ENCODE measurements at regions not wholly inside any gene's neighbourhood (a gene's known extent, or its start where the extent isn't known, plus 50 kb on each side); places are given as distances from the start of the nearest gene placed in this dataset.

- DNase-seq, result no peak
Measured at GRCh38 chr5:124253203-124253810, 493.1 kb downstream of the ZNF608 start.

GRCh38 chr5:124252747-124253146 lies 493.7 kb downstream of the ZNF608 start:
- no peak for DNase-seq

- DNase-seq, result peak; percentile 35
Measured at GRCh38 chr5:124252191-124252638, 494.2 kb downstream of the ZNF608 start.

- no peak for DNase-seq
Measured at GRCh38 chr5:124245276-124245675, 501.2 kb downstream of the ZNF608 start.

- DNase-seq, result no peak
Measured at GRCh38 chr5:124240732-124241131, 505.7 kb downstream of the ZNF608 start.

GRCh38 chr5:124239572-124239971 lies 506.9 kb downstream of the ZNF608 start:
- peak; percentile 6 for DNase-seq

- DNase-seq, result no peak
Measured at GRCh38 chr5:124238350-124238749, 508.1 kb downstream of the ZNF608 start.

- no peak for DNase-seq
Measured at GRCh38 chr5:124237206-124237695, 509.2 kb downstream of the ZNF608 start.

GRCh38 chr5:124236361-124237205 lies 509.9 kb downstream of the ZNF608 start:
- DNase-seq, result peak; percentile 8

- no peak for DNase-seq
Measured at GRCh38 chr5:124235576-124235975, 510.9 kb downstream of the ZNF608 start.

- no peak for DNase-seq
Measured at GRCh38 chr5:124234770-124235562, 511.5 kb downstream of the ZNF608 start.

- DNase-seq, result peak; percentile 23
Measured at GRCh38 chr5:124234022-124234769, 512.2 kb downstream of the ZNF608 start.

GRCh38 chr5:124232515-124232914 lies 513.9 kb downstream of the ZNF608 start:
- no peak for DNase-seq

GRCh38 chr5:124231802-124232201 lies 514.6 kb downstream of the ZNF608 start:
- DNase-seq, result no peak

GRCh38 chr5:124231230-124231629 lies 515.2 kb downstream of the ZNF608 start:
- DNase-seq, result no peak

GRCh38 chr5:124230456-124230855 lies 516.0 kb downstream of the ZNF608 start:
- DNase-seq, result no peak

- DNase-seq, result no peak
Measured at GRCh38 chr5:124229352-124229751, 517.1 kb downstream of the ZNF608 start.

GRCh38 chr5:124227914-124228313 lies 518.5 kb downstream of the ZNF608 start:
- no peak for DNase-seq

GRCh38 chr5:124220418-124220817 lies 526.0 kb downstream of the ZNF608 start:
- no peak for DNase-seq

- no peak for DNase-seq
Measured at GRCh38 chr5:124212934-124213333, 533.5 kb downstream of the ZNF608 start.

- no peak for DNase-seq
Measured at GRCh38 chr5:124210111-124210910, 536.1 kb downstream of the ZNF608 start.

- no peak for DNase-seq
Measured at GRCh38 chr5:124207118-124207517, 539.3 kb downstream of the ZNF608 start.

Measured in fibroblast of skin of right quadriceps (primary cell).